IMR-90 (cell line): ENCODE measurements at regions not wholly inside any gene's neighbourhood (a gene's known extent, or its start where the extent isn't known, plus 50 kb on each side); places are given as distances from the start of the nearest gene placed in this dataset.

ENCODE experiments used
- ATAC-seq: fragments of 200-7000 bp; cut with Tn5 transposase; 2 replicates; pipeline ENCODE4 v1.9.1; 2020; ENCODE audit warnings: low read depth, mild to moderate bottlenecking, moderate library complexity
- BruUV-seq: library from RNA; stranded (reverse); fragments of 400-500 nt; replicated peaks from 2 replicates; lab custom pipeline; 2021; lab: Mats Ljungman, UMichigan
- CTCF ChIA-PET: fragments of 300-600 bp; formaldehyde crosslinking; extraction: SDS; loops from one replicate; lab custom pipeline; 2021; ENCODE audit warnings: antibody characterized with exemption; lab: Yijun Ruan, JAX
- POLR2A ChIA-PET: fragments of 300-600 bp; sonication (Branson Sonifier 250); formaldehyde crosslinking; loops from one replicate; lab custom pipeline; 2022; ENCODE audit warnings: antibody characterized with exemption; ENCODE audit not compliant: unreplicated experiment; lab: Charles Lee
- DNase-seq: peaks from one replicate; pipeline ENCODE4 v3.0.0; 2013
- H2AFZ ChIP-seq: replicated peaks from 2 replicates; pipeline ENCODE3; 2013; ENCODE audit warnings: low read length, mild to moderate bottlenecking; ENCODE audit not compliant: poor library complexity
- H2AK5ac ChIP-seq: 2 replicates; pipeline ENCODE4 v1.6.1; 2013; ENCODE audit warnings: low read depth, low read length, inconsistent platforms
- H2AK9ac ChIP-seq: replicated peaks from 2 replicates; pipeline ENCODE3; 2013; ENCODE audit warnings: mild to moderate bottlenecking, low read depth, low read length, moderate library complexity; ENCODE audit not compliant: poor library complexity
- H2BK120ac ChIP-seq: 2 replicates; pipeline ENCODE4 v1.6.1; 2013; ENCODE audit warnings: low read depth, low read length, inconsistent platforms
- H2BK15ac ChIP-seq: 3 replicates; pipeline ENCODE4 v1.6.1; 2013; ENCODE audit warnings: low read depth, low read length, inconsistent platforms
- H2BK20ac ChIP-seq: 2 replicates; pipeline ENCODE4 v1.6.1; 2013; ENCODE audit warnings: low read depth, mild to moderate bottlenecking, inconsistent platforms, low read length, moderate library complexity
- H2BK5ac ChIP-seq: 2 replicates; pipeline ENCODE4 v1.6.1; 2013; ENCODE audit warnings: mild to moderate bottlenecking, low read depth, low read length, inconsistent platforms; ENCODE audit not compliant: poor library complexity, severe bottlenecking
- H3K14ac ChIP-seq: replicated peaks from 2 replicates; pipeline ENCODE4 v1.6.1; 2013; ENCODE audit warnings: low read depth, low read length, inconsistent platforms
- H3K18ac ChIP-seq: 2 replicates; pipeline ENCODE4 v1.6.1; 2013; ENCODE audit warnings: low read depth, low read length, control low read depth
- H3K23ac ChIP-seq: 2 replicates; pipeline ENCODE4 v1.6.1; 2013; ENCODE audit warnings: low read depth, low read length, inconsistent platforms
- H3K27ac ChIP-seq: 2 replicates; pipeline ENCODE4 v1.5.1; 2013; ENCODE audit warnings: mild to moderate bottlenecking, control low read depth, low read length; ENCODE audit not compliant: insufficient read depth
- H3K27me3 ChIP-seq: 2 replicates; pipeline ENCODE4 v1.6.1; 2013; ENCODE audit warnings: low read length; ENCODE audit not compliant: control insufficient read depth, insufficient read depth
- H3K36me3 ChIP-seq: 2 replicates; pipeline ENCODE4 v1.6.1; 2013; ENCODE audit warnings: low read length, mixed read lengths; ENCODE audit not compliant: control insufficient read depth, insufficient read depth
- H3K4ac ChIP-seq: 2 replicates; pipeline ENCODE4 v1.6.1; 2013; ENCODE audit warnings: low read depth, low read length, inconsistent platforms
- H3K4me1 ChIP-seq: 2 replicates; pipeline ENCODE4 v1.6.1; 2013; ENCODE audit warnings: low read length, mixed read lengths; ENCODE audit not compliant: control insufficient read depth, insufficient read depth
- H3K4me2 ChIP-seq: 2 replicates; pipeline ENCODE4 v1.6.1; 2013; ENCODE audit warnings: low read depth, mild to moderate bottlenecking, control low read depth, low read length, moderate library complexity
- H3K4me3 ChIP-seq: 2 replicates; pipeline ENCODE4 v1.5.1; 2013; ENCODE audit warnings: low read depth, mild to moderate bottlenecking, control low read depth, low read length, moderate library complexity; ENCODE audit not compliant: insufficient read depth
- H3K56ac ChIP-seq: 2 replicates; pipeline ENCODE4 v1.6.1; 2013; ENCODE audit warnings: low read length, inconsistent platforms; ENCODE audit not compliant: insufficient read depth; ENCODE audit errors: extremely low read depth
- H3K79me1 ChIP-seq, 2 experiments: 2 replicates each; pipeline ENCODE4 v1.6.1; 2013; ENCODE audit warnings: low read length in 2 of 2, inconsistent platforms in 1 of 2, low read depth in 1 of 2
- H3K9ac ChIP-seq: 2 replicates; pipeline ENCODE4 v1.6.1; 2013; ENCODE audit warnings: low read depth, low read length, control low read depth
- H3K9me1 ChIP-seq: 2 replicates; pipeline ENCODE4 v1.6.1; 2013; ENCODE audit warnings: low read length, inconsistent platforms; ENCODE audit not compliant: insufficient read depth
- H3K9me3 ChIP-seq: 2 replicates; pipeline ENCODE4 v1.6.1; 2013; ENCODE audit warnings: low read length; ENCODE audit not compliant: control insufficient read depth, insufficient read depth
- H4K20me1 ChIP-seq: 2 replicates; pipeline ENCODE4 v1.6.1; 2013; ENCODE audit warnings: low read length, inconsistent platforms; ENCODE audit not compliant: insufficient read depth
- H4K5ac ChIP-seq: 2 replicates; pipeline ENCODE4 v1.6.1; 2013; ENCODE audit warnings: mild to moderate bottlenecking, low read depth, low read length, control low read depth
- H4K8ac ChIP-seq, 2 experiments: 2 replicates each; pipeline ENCODE4 v1.6.1; 2013; ENCODE audit warnings: low read depth in 2 of 2, low read length in 2 of 2, control low read depth in 1 of 2, inconsistent platforms in 1 of 2
- H4K91ac ChIP-seq: 2 replicates; pipeline ENCODE4 v1.6.1; 2013; ENCODE audit warnings: low read depth, low read length, inconsistent platforms; ENCODE audit not compliant: insufficient read depth
- BHLHE40 ChIP-seq: fragments of 150-350 bp; IDR thresholded peaks from 2 replicates; pipeline ENCODE4 v1.6.1; 2016; ENCODE audit warnings: mild to moderate bottlenecking, low read depth, low read length
- CEBPB ChIP-seq: IDR thresholded peaks from 2 replicates; pipeline ENCODE4 v1.6.1; 2012; ENCODE audit warnings: low read depth, low read length, improper control_type of control experiment
- CHD1 ChIP-seq: IDR thresholded peaks from 2 replicates; pipeline ENCODE4 v1.6.1; 2012; ENCODE audit warnings: low read depth, low read length, improper control_type of control experiment
- FOS ChIP-seq: fragments of 150-350 bp; IDR thresholded peaks from 2 replicates; pipeline ENCODE4 v1.6.1; 2016; ENCODE audit warnings: low read depth, low read length
- MAFK ChIP-seq: IDR thresholded peaks from 2 replicates; pipeline ENCODE4 v1.6.1; 2012; ENCODE audit warnings: low read depth, low read length, improper control_type of control experiment
- MXI1 ChIP-seq: IDR thresholded peaks from 2 replicates; pipeline ENCODE4 v1.6.1; 2012; ENCODE audit warnings: low read depth, mild to moderate bottlenecking, low read length, moderate library complexity, borderline replicate concordance
- NFE2L2 ChIP-seq: fragments of 150-350 bp; IDR thresholded peaks from 2 replicates; pipeline ENCODE4 v1.6.1; 2016; ENCODE audit warnings: low read depth, mild to moderate bottlenecking, low read length
- RAD21 ChIP-seq: IDR thresholded peaks from 2 replicates; pipeline ENCODE4 v1.6.1; 2012; ENCODE audit warnings: low read length, improper control_type of control experiment
- RCOR1 ChIP-seq: IDR thresholded peaks from 2 replicates; pipeline ENCODE4 v1.6.1; 2012; ENCODE audit warnings: mild to moderate bottlenecking, low read length, improper control_type of control experiment; ENCODE audit not compliant: insufficient replicate concordance
- RFX5 ChIP-seq: IDR thresholded peaks from 2 replicates; pipeline ENCODE4 v1.8.0; 2012; ENCODE audit warnings: low read depth, mild to moderate bottlenecking, low read length, moderate library complexity
- WGBS, 2 experiments: methylation state at CpG; one replicate each; pipeline versions ENCODE4 v1.1.5 to v1.1.7; 2013; ENCODE audit warnings: missing lambda C conversion rate in 2 of 2; ENCODE audit not compliant: insufficient read length in 1 of 2; ENCODE audit errors: extremely low coverage in 2 of 2; 5-methylcytosine and 5-hydroxymethylcytosine counted together
- dilution Hi-C: fragments of 300-500 bp; cut with HindIII; formaldehyde crosslinking; loops from one replicate; pipeline ENCODE4 v1.14.3; 2018; ENCODE audit warnings: low sequenced_read_pairs; ENCODE audit not compliant: unreplicated experiment
- in situ Hi-C: fragments of 300-500 bp; cut with MboI; formaldehyde crosslinking; loops from 3 replicates; pipeline ENCODE4 v1.14.3; 2019; ENCODE audit warnings: low sequenced_read_pairs, inconsistent platforms, mixed read lengths
- intact Hi-C: fragments of 100-400 bp; cut with micrococcal nuclease; formaldehyde crosslinking; loops from 2 replicates; pipeline ENCODE4 v1.10.0; 2022
- TF ChIP-seq, protein P1 (sequence below): fragments of 150-350 bp; IDR thresholded peaks from 2 replicates; pipeline ENCODE4 v1.6.1; 2016; ENCODE audit warnings: low read depth, mild to moderate bottlenecking, low read length, moderate library complexity, borderline replicate concordance
- TF ChIP-seq, protein P2 (sequence below): fragments of 150-350 bp; IDR thresholded peaks from 2 replicates; pipeline ENCODE4 v1.6.1; 2017; ENCODE audit warnings: mild to moderate bottlenecking, antibody characterized with exemption, low read length, low read depth

DNA sequence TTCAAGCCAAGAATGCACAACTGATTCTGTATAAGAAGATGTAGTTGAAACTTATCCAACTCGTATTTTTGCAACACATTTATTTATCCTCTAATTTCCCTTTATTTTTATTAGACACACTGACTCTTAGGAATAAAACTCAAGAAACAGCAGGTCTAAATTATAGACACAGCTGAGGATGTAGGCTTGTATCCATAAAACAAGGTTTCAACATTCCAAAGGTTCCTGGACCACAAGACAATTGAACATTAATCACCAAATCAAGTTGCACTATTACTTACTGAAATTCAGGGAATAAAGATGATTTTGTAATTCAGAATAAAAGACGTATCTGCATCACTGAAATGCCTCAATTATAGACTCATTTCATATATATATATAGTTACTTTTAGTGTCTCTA lies 683.5 kb upstream of the GRIA3 start:
- no peak overlapping the region for H2BK5ac ChIP-seq
- no peak overlapping the region for H3K4ac ChIP-seq
- H4K91ac ChIP-seq, result no peak overlapping the region
- no peaks in the 10 kb centered on the region for H4K20me1 ChIP-seq
- H3K27me3 ChIP-seq, result no peaks in the 10 kb centered on the region
- no TSS peak for BruUV-seq
- intact Hi-C loops (no loop called here), dilution Hi-C loops (no loop called here), in situ Hi-C loops (no loop called here)
- no peak overlapping the region for H3K23ac ChIP-seq
- H3K9ac ChIP-seq, result no peak overlapping the region
- no peak overlapping the region for H4K8ac ChIP-seq
- H2AK9ac ChIP-seq, result no peak overlapping the region
- no peak overlapping the region for H4K5ac ChIP-seq
- no peaks in the 10 kb centered on the region for H3K36me3 ChIP-seq
- H3K9me1 ChIP-seq, result no peaks in the 10 kb centered on the region
- no peak overlapping the region for H3K4me3 ChIP-seq
- ChIA-PET POLR2A (no interaction called here), CTCF (no interaction called here)
- no peak overlapping the region for H2BK120ac ChIP-seq
- H3K9me3 ChIP-seq, result no peaks in the 10 kb centered on the region
- no peak overlapping the region for H2AFZ ChIP-seq
- no peak for ATAC-seq
- no peak overlapping the region for H3K14ac ChIP-seq
- no CpG with 5 or more reads among the region's 2 CpGs for WGBS, 2 experiments
- H3K18ac ChIP-seq, result no peak overlapping the region
- H3K4me1 ChIP-seq, result no peaks in the 10 kb centered on the region
- H3K79me1 ChIP-seq, result no peaks in the 10 kb centered on the region
- H3K56ac ChIP-seq, result no peak overlapping the region
- H3K27ac ChIP-seq, result no peak overlapping the region
- H2BK15ac ChIP-seq, result no peak overlapping the region
- H2BK20ac ChIP-seq, result no peak overlapping the region
- TF ChIP-seq MAFK, result no peak
- TF ChIP-seq FOS, result no peak
- no peak for TF ChIP-seq NFE2L2
- TF ChIP-seq MXI1, result no peak
- TF ChIP-seq, protein P1, sequence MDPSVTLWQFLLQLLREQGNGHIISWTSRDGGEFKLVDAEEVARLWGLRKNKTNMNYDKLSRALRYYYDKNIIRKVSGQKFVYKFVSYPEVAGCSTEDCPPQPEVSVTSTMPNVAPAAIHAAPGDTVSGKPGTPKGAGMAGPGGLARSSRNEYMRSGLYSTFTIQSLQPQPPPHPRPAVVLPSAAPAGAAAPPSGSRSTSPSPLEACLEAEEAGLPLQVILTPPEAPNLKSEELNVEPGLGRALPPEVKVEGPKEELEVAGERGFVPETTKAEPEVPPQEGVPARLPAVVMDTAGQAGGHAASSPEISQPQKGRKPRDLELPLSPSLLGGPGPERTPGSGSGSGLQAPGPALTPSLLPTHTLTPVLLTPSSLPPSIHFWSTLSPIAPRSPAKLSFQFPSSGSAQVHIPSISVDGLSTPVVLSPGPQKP, result no peak
- TF ChIP-seq CEBPB, result no peak
- no peak for TF ChIP-seq BHLHE40
- TF ChIP-seq, protein P2, sequence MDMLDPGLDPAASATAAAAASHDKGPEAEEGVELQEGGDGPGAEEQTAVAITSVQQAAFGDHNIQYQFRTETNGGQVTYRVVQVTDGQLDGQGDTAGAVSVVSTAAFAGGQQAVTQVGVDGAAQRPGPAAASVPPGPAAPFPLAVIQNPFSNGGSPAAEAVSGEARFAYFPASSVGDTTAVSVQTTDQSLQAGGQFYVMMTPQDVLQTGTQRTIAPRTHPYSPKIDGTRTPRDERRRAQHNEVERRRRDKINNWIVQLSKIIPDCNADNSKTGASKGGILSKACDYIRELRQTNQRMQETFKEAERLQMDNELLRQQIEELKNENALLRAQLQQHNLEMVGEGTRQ, result no peak
- no peak for TF ChIP-seq RFX5
- no peak for TF ChIP-seq RCOR1
- no peak for TF ChIP-seq CHD1
- TF ChIP-seq RAD21, result no peak
- no peak overlapping the region for H3K4me2 ChIP-seq
- DNase-seq, result no peak
- no peak overlapping the region for H2AK5ac ChIP-seq
